Progenitor cell of endocrine pancreas (in vitro differentiated cells): ENCODE measurements at regions not wholly inside any gene's neighbourhood (a gene's known extent, or its start where the extent isn't known, plus 50 kb on each side); places are given as distances from the start of the nearest gene placed in this dataset.

Source experiments
- DNase-seq: peaks from one replicate; pipeline ENCODE4 v3.0.0; 2021; ENCODE audit warnings: low spot score; ENCODE audit not compliant: unreplicated experiment
- H3K27ac Mint-ChIP-seq: 2 replicates; pipeline ENCODE4 v1.8.0; 2021; ENCODE audit warnings: mild to moderate bottlenecking, moderate library complexity, mixed read lengths
- H3K27me3 Mint-ChIP-seq: 2 replicates; pipeline ENCODE4 v1.8.0; 2021; ENCODE audit warnings: mixed read lengths
- H3K36me3 Mint-ChIP-seq: 2 replicates; pipeline ENCODE4 v1.8.0; 2022; ENCODE audit warnings: mixed read lengths; ENCODE audit not compliant: insufficient read depth
- H3K4me1 Mint-ChIP-seq: 2 replicates; pipeline ENCODE4 v1.8.0; 2021; ENCODE audit warnings: low read depth, mixed read lengths
- H3K4me3 Mint-ChIP-seq: 2 replicates; pipeline ENCODE4 v1.8.0; 2021; ENCODE audit warnings: low read depth, mild to moderate bottlenecking, moderate library complexity, mixed read lengths
- H3K9me3 Mint-ChIP-seq: 2 replicates; pipeline ENCODE4 v1.8.0; 2021; ENCODE audit warnings: low read depth, mixed read lengths
- CTCF ChIP-seq: fragments of 200-600 bp; sonication (generic); IDR thresholded peaks from one replicate; pipeline ENCODE4 v1.5.0; 2021; ENCODE audit warnings: antibody characterized with exemption, mild to moderate bottlenecking; ENCODE audit not compliant: unreplicated experiment

GRCh38 chr5:104305602-104306001, 743.0 kb upstream of the NUDT12 start:
- peaks cover 8% of the 10 kb centered on the region for H3K4me1 Mint-ChIP-seq
- no peak for DNase-seq
- no peaks in the 10 kb centered on the region for H3K36me3 Mint-ChIP-seq
- H3K4me3 Mint-ChIP-seq = no peak overlapping the region
- no peaks in the 10 kb centered on the region for H3K9me3 Mint-ChIP-seq
- H3K27me3 Mint-ChIP-seq = no peaks in the 10 kb centered on the region
- H3K27ac Mint-ChIP-seq = no peak overlapping the region
- no peak for TF ChIP-seq CTCF

- Mint-ChIP-seq H3K36me3 (peaks cover 2% of the 10 kb centered on the region), H3K9me3 (peaks cover 6% of the 10 kb centered on the region), H3K4me3 (no peak overlapping the region), H3K27me3 (no peaks in the 10 kb centered on the region), H3K27ac (peak overlapping the region; percentile 5), H3K4me1 (peaks cover 10% of the 10 kb centered on the region)
- DNase-seq = no peak
- no peak for TF ChIP-seq CTCF
Measured at GRCh38 chr5:104299998-104300706, 737.6 kb upstream of the NUDT12 start.

- Mint-ChIP-seq H3K27ac (no peak overlapping the region), H3K27me3 (no peaks in the 10 kb centered on the region)
Measured at GRCh38 chr5:104298518-104298917, 735.9 kb upstream of the NUDT12 start.

GRCh38 chr5:104297076-104297475, 734.5 kb upstream of the NUDT12 start:
- Mint-ChIP-seq H3K27ac (peak overlapping the region; percentile 17), H3K4me3 (no peak overlapping the region)
- no peak for TF ChIP-seq CTCF

More at GRCh38 chr5:104298518-104298917, 735.9 kb upstream of the NUDT12 start:
- TF ChIP-seq CTCF = no peak
- DNase-seq = no peak
- H3K36me3 Mint-ChIP-seq = peaks cover 2% of the 10 kb centered on the region
- no peak overlapping the region for H3K4me3 Mint-ChIP-seq
- H3K4me1 Mint-ChIP-seq = peaks cover 10% of the 10 kb centered on the region
- H3K9me3 Mint-ChIP-seq = peaks cover 6% of the 10 kb centered on the region

GRCh38 chr5:104295991-104296390, 733.4 kb upstream of the NUDT12 start:
- no peak overlapping the region for H3K4me3 Mint-ChIP-seq
- peaks cover 2% of the 10 kb centered on the region for H3K36me3 Mint-ChIP-seq
- H3K27ac Mint-ChIP-seq = no peak overlapping the region
- DNase-seq = no peak
- peaks cover 6% of the 10 kb centered on the region for H3K9me3 Mint-ChIP-seq
- H3K4me1 Mint-ChIP-seq = peaks cover 2% of the 10 kb centered on the region
- TF ChIP-seq CTCF = no peak
- no peaks in the 10 kb centered on the region for H3K27me3 Mint-ChIP-seq

More at GRCh38 chr5:104297076-104297475, 734.5 kb upstream of the NUDT12 start:
- no peak for DNase-seq
- H3K36me3 Mint-ChIP-seq = peaks cover 2% of the 10 kb centered on the region
- peaks cover 6% of the 10 kb centered on the region for H3K9me3 Mint-ChIP-seq
- H3K4me1 Mint-ChIP-seq = peaks cover 8% of the 10 kb centered on the region
- H3K27me3 Mint-ChIP-seq = no peaks in the 10 kb centered on the region
